A549 (cell line): ENCODE measurements at regions not wholly inside any gene's neighbourhood (a gene's known extent, or its start where the extent isn't known, plus 50 kb on each side); places are given as distances from the start of the nearest gene placed in this dataset.

Source experiments
- ATAC-seq, 2 experiments: fragments of 200-7000 bp in 1 of 2; fragments of >200 bp in 1 of 2; cut with Nextera tagmentation in 1 of 2; cut with Tn5 transposase in 1 of 2; 3 replicates each; pipeline versions ENCODE4 v1.8.0 to v1.9.1; 2018 to 2020; ENCODE audit warnings: mild to moderate bottlenecking in 1 of 2, moderate library complexity in 1 of 2
- CTCF ChIA-PET: fragments of 300-600 bp; sonication (Branson Sonifier 250); formaldehyde crosslinking; extraction: SDS; loops from one replicate; lab custom pipeline; 2021; ENCODE audit warnings: antibody characterized with exemption, inconsistent platforms; lab: Yijun Ruan, JAX
- POLR2A ChIA-PET: fragments of 350-600 bp; formaldehyde crosslinking; extraction: SDS; loops from one replicate; lab custom pipeline; 2021; ENCODE audit warnings: antibody characterized with exemption, inconsistent platforms; lab: Yijun Ruan, JAX
- DNase-seq, 2 experiments: peaks; one replicate each; pipeline versions ENCODE4 v3.0.0 to v3.0.0-alpha.2; 2011 to 2016; ENCODE audit warnings: low read depth in 1 of 2, low spot score in 1 of 2
- FAIRE-seq: peaks from 2 replicates; lab custom pipeline; 2011; peaks lifted over from hg19 to GRCh38; lab: Jason Lieb, UNC
- H3K27ac ChIP-seq, 2 experiments: fragments of >200 bp; sonication (Bioruptor Twin); formaldehyde crosslinking; 3 replicates each; pipeline ENCODE4 v1.5.1; 2016 to 2017
- H3K4me1 ChIP-seq: fragments of >200 bp; sonication (Bioruptor Twin); formaldehyde crosslinking; 3 replicates; pipeline ENCODE4 v1.6.1; 2016
- H3K4me2 ChIP-seq: fragments of >200 bp; sonication (Bioruptor Twin); formaldehyde crosslinking; 3 replicates; pipeline ENCODE4 v1.6.1; 2016
- H3K4me3 ChIP-seq: fragments of >200 bp; sonication (Bioruptor Twin); formaldehyde crosslinking; 3 replicates; pipeline ENCODE4 v1.5.1; 2016
- H3K9me3 ChIP-seq: fragments of >200 bp; sonication (Bioruptor Twin); formaldehyde crosslinking; 3 replicates; pipeline ENCODE4 v1.6.1; 2016
- BHLHE40 ChIP-seq: IDR thresholded peaks from 2 replicates; pipeline ENCODE4 v1.6.1; 2012; ENCODE audit warnings: low read depth, low read length, inconsistent platforms
- CBX8 ChIP-seq: fragments of 200-600 bp; sonication (generic); IDR thresholded peaks from 2 replicates; pipeline ENCODE4 v1.6.1; 2016
- CEBPB ChIP-seq, 2 experiments: fragments of >200 bp in 1 of 2; sonication (Bioruptor Twin) in 1 of 2; formaldehyde crosslinking in 1 of 2; IDR thresholded peaks; 2 replicates each; pipeline ENCODE4 v1.6.1; 2012 to 2016
- CHD2 ChIP-seq: fragments of 150-350 bp; IDR thresholded peaks from 2 replicates; pipeline ENCODE4 v1.6.1; 2014; ENCODE audit warnings: low read length; ENCODE audit not compliant: partially characterized antibody
- EP300 ChIP-seq, 2 experiments: fragments of >200 bp; sonication (Bioruptor Twin); formaldehyde crosslinking; IDR thresholded peaks; 2 replicates in 1 of 2; 3 replicates in 1 of 2; pipeline ENCODE4 v1.6.1; 2016 to 2017
- ESRRA ChIP-seq: fragments of 150-350 bp; IDR thresholded peaks from 2 replicates; pipeline ENCODE4 v1.6.1; 2014; ENCODE audit warnings: mild to moderate bottlenecking, low read length, borderline replicate concordance
- FOSB ChIP-seq: fragments of 250-450 bp; sonication (Bioruptor Pico); IDR thresholded peaks from 2 replicates; pipeline ENCODE4 v1.5.0; 2020; ENCODE audit warnings: mild to moderate bottlenecking, moderate library complexity
- FOSL2 ChIP-seq, 2 experiments: fragments of 450-650 bp in 1 of 2; fragments of >200 bp in 1 of 2; sonication (Bioruptor Twin) in 1 of 2; formaldehyde crosslinking; IDR thresholded peaks; 2 replicates each; pipeline versions ENCODE4 v1.5.0 to v1.6.1; 2016 to 2020; ENCODE audit warnings: mild to moderate bottlenecking in 1 of 2, moderate library complexity in 1 of 2
- FOXS1 ChIP-seq: fragments of 250-450 bp; sonication (Bioruptor Pico); IDR thresholded peaks from 2 replicates; pipeline ENCODE4 v1.5.0; 2020; ENCODE audit warnings: mild to moderate bottlenecking, moderate library complexity
- HDAC2 ChIP-seq: fragments of 200-600 bp; sonication (generic); IDR thresholded peaks from 2 replicates; pipeline ENCODE4 v1.6.1; 2016
- HEYL ChIP-seq: fragments of 250-450 bp; sonication (Bioruptor Pico); IDR thresholded peaks from 2 replicates; pipeline ENCODE4 v1.8.0; 2021; ENCODE audit warnings: mild to moderate bottlenecking, moderate library complexity
- HMGXB4 ChIP-seq: fragments of 250-450 bp; sonication (Bioruptor Pico); IDR thresholded peaks from 2 replicates; pipeline ENCODE4 v1.5.0; 2021; ENCODE audit warnings: mild to moderate bottlenecking, moderate library complexity, borderline replicate concordance
- HOXB5 ChIP-seq: fragments of 250-450 bp; sonication (Bioruptor Pico); IDR thresholded peaks from 2 replicates; pipeline ENCODE4 v1.5.0; 2020; ENCODE audit warnings: mild to moderate bottlenecking, moderate library complexity
- KDM5A ChIP-seq: fragments of 200-600 bp; sonication (generic); IDR thresholded peaks from 2 replicates; pipeline ENCODE4 v1.6.1; 2016; ENCODE audit warnings: antibody characterized with exemption, mild to moderate bottlenecking
- MAFK ChIP-seq: fragments of 450-650 bp; IDR thresholded peaks from 2 replicates; pipeline ENCODE4 v1.6.1; 2014; ENCODE audit not compliant: partially characterized antibody
- MAX ChIP-seq: IDR thresholded peaks from 2 replicates; pipeline ENCODE4 v1.6.1; 2012
- MAZ ChIP-seq: fragments of 150-350 bp; IDR thresholded peaks from 2 replicates; pipeline ENCODE4 v1.6.1; 2014; ENCODE audit warnings: antibody characterized with exemption, low read depth, low read length, borderline replicate concordance
- MYC ChIP-seq: IDR thresholded peaks from 2 replicates; pipeline ENCODE4 v1.6.1; 2012; ENCODE audit warnings: mild to moderate bottlenecking, inconsistent platforms, low read length, improper control_type of control experiment, borderline replicate concordance
- NPAS2 ChIP-seq: fragments of 250-450 bp; sonication (Bioruptor Pico); IDR thresholded peaks from 2 replicates; pipeline ENCODE4 v1.8.0; 2022; ENCODE audit warnings: mild to moderate bottlenecking, moderate library complexity, borderline replicate concordance
- NR3C1 ChIP-seq: fragments of >200 bp; sonication (Bioruptor Twin); formaldehyde crosslinking; IDR thresholded peaks from 3 replicates; pipeline ENCODE4 v1.6.1; 2017
- POLR2AphosphoS2 ChIP-seq: conservative IDR thresholded peaks from 2 replicates; pipeline ENCODE4 v1.6.1; 2012; ENCODE audit warnings: low read length, improper control_type of control experiment, inconsistent platforms
- RAD21 ChIP-seq, 2 experiments: fragments of >200 bp in 1 of 2; sonication (Bioruptor Twin) in 1 of 2; formaldehyde crosslinking in 1 of 2; IDR thresholded peaks in 1 of 2; conservative IDR thresholded peaks in 1 of 2; 2 replicates in 1 of 2; 3 replicates in 1 of 2; pipeline ENCODE4 v1.6.1; 2012 to 2018; ENCODE audit warnings: inconsistent platforms in 1 of 2
- RCOR1 ChIP-seq: fragments of 150-350 bp; IDR thresholded peaks from 2 replicates; pipeline ENCODE4 v1.6.1; 2014; ENCODE audit warnings: antibody characterized with exemption, low read length, low read depth
- RNF2 ChIP-seq: fragments of 200-600 bp; sonication (generic); IDR thresholded peaks from 2 replicates; pipeline ENCODE4 v1.6.1; 2016; ENCODE audit warnings: low read depth, mild to moderate bottlenecking, antibody characterized with exemption, moderate library complexity, borderline replicate concordance
- SMC3 ChIP-seq: fragments of >200 bp; sonication (Bioruptor Twin); formaldehyde crosslinking; IDR thresholded peaks from 3 replicates; pipeline ENCODE4 v1.6.1; 2018; ENCODE audit warnings: inconsistent platforms
- TFCP2L1 ChIP-seq: fragments of 250-450 bp; sonication (Bioruptor Pico); IDR thresholded peaks from 2 replicates; pipeline ENCODE4 v1.5.0; 2021; ENCODE audit warnings: mild to moderate bottlenecking
- TP53 ChIP-seq: fragments of 250-450 bp; sonication (Bioruptor Pico); IDR thresholded peaks from 2 replicates; pipeline ENCODE4 v1.5.0; 2021; ENCODE audit warnings: mild to moderate bottlenecking, moderate library complexity
- ZFP36 ChIP-seq: fragments of 450-650 bp; IDR thresholded peaks from 2 replicates; pipeline ENCODE4 v1.6.1; 2014; ENCODE audit warnings: borderline replicate concordance; ENCODE audit not compliant: partially characterized antibody
- ZNF302 ChIP-seq: fragments of 250-450 bp; sonication (Bioruptor Pico); IDR thresholded peaks from 2 replicates; pipeline ENCODE4 v1.9.0; 2021; ENCODE audit warnings: inconsistent platforms, mild to moderate bottlenecking, moderate library complexity
- WGBS: methylation state at CpG from one replicate; pipeline ENCODE4 v1.1.6; 2017; ENCODE audit errors: missing lambda C conversion rate; 5-methylcytosine and 5-hydroxymethylcytosine counted together
- TF ChIP-seq, protein P1 (sequence below): IDR thresholded peaks from 2 replicates; pipeline ENCODE4 v1.6.1; 2012
- TF ChIP-seq, protein P2 (sequence below): fragments of 250-450 bp; sonication (Bioruptor Pico); IDR thresholded peaks from 2 replicates; pipeline ENCODE4 v1.5.0; 2020; ENCODE audit warnings: low read depth, mild to moderate bottlenecking, moderate library complexity
- TF ChIP-seq, protein P3 (sequence below): fragments of >200 bp; sonication (Bioruptor Twin); formaldehyde crosslinking; IDR thresholded peaks from 2 replicates; pipeline ENCODE4 v1.6.1; 2016

GRCh38 chr4:107379054-107379869 lies 340.8 kb downstream of the PAPSS1 start:
- POLR2A ChIA-PET, result no interaction called here
- Histone ChIP-seq H3K4me3 (no peak overlapping the region), H3K27ac (no peak overlapping the region), H3K4me1 (no peaks in the 10 kb centered on the region), H3K4me2 (no peak overlapping the region), H3K9me3 (no peaks in the 10 kb centered on the region)
- DNase-seq, result no peak
- 40% methylated on average over 5 of the region's 5 CpGs for WGBS
- ATAC-seq, result no peak
- TF ChIP-seq RNF2 (no peak), HOXB5 (CRISPR knock-in tag) (no peak), RCOR1 (no peak), MAX (no peak), EP300 (IDR thresholded peaks at IDR 0.05) (no peak), ESRRA (no peak), CEBPB (IDR thresholded peaks at IDR 0.05) (no peak), SMC3 (no peak), RAD21 (conservative IDR thresholded peaks at IDR 0.05 in 1 of 2, IDR thresholded peaks at IDR 0.05 in 1 of 2) (no peak), MYC (no peak), MAFK (no peak), FOXS1 (CRISPR knock-in tag) (no peak), TFCP2L1 (CRISPR knock-in tag) (no peak), BHLHE40 (no peak), HDAC2 (no peak), FOSL2 (IDR thresholded peaks at IDR 0.05) (no peak), FOSL2 (CRISPR knock-in tag; IDR thresholded peaks at IDR 0.05) (no peak), HMGXB4 (no peak), HEYL (CRISPR knock-in tag) (no peak)
- TF ChIP-seq, protein P1, sequence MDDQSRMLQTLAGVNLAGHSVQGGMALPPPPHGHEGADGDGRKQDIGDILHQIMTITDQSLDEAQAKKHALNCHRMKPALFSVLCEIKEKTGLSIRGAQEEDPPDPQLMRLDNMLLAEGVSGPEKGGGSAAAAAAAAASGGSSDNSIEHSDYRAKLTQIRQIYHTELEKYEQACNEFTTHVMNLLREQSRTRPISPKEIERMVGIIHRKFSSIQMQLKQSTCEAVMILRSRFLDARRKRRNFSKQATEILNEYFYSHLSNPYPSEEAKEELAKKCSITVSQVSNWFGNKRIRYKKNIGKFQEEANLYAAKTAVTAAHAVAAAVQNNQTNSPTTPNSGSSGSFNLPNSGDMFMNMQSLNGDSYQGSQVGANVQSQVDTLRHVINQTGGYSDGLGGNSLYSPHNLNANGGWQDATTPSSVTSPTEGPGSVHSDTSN, result no peak
- TF ChIP-seq, protein P2, sequence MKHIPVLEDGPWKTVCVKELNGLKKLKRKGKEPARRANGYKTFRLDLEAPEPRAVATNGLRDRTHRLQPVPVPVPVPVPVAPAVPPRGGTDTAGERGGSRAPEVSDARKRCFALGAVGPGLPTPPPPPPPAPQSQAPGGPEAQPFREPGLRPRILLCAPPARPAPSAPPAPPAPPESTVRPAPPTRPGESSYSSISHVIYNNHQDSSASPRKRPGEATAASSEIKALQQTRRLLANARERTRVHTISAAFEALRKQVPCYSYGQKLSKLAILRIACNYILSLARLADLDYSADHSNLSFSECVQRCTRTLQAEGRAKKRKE (CRISPR knock-in tag), result no peak
- TF ChIP-seq, all 56 proteins: peak for 0
- FAIRE-seq, result no peak
- CTCF ChIA-PET, result interaction anchor here (0.6 to 1.4 kb wide), 2 partner anchors 14 to 52 kb away, joined by 3 read pairs; no protein-coding TSS in a partner anchor

DNA sequence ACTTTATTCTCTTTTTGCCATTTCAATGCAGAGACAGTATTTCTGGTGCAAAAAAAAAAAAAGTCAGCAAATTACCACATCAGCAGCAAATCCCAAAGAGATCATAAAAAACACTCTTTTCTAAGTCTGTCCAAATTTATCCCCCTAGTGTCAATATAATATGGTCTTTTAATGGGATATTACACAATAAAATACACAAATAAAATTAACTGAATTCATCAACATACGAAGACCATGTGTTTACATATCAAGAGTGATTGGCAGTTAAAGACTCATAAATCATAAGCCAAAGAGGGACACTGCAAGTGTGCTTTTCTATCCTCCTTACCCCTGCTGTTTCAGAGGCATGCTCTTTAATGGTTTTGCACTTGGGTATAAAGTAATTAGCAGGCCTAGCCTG lies 340.2 kb upstream of the DKK2 start:
- H3K27ac ChIP-seq, result no peak overlapping the region
- WGBS, result 12% methylated on average over 1 of the region's 1 CpG

GRCh38 chr4:107366900-107367299 lies 330.8 kb upstream of the DKK2 start:
- no peak for FAIRE-seq
- TF ChIP-seq MAFK (no peak), ZFP36 (no peak), EP300 (IDR thresholded peaks at IDR 0.05) (no peak), HDAC2 (no peak), CHD2 (no peak), NR3C1 (no peak), FOSL2 (IDR thresholded peaks at IDR 0.05) (no peak), FOSL2 (CRISPR knock-in tag; IDR thresholded peaks at IDR 0.05) (no peak), KDM5A (no peak), FOSB (no peak), NPAS2 (CRISPR knock-in tag) (no peak), ZNF302 (CRISPR knock-in tag) (no peak), SMC3 (no peak), POLR2AphosphoS2 (no peak), MAZ (no peak), HEYL (CRISPR knock-in tag) (no peak), CBX8 (no peak)
- TF ChIP-seq, protein P3, sequence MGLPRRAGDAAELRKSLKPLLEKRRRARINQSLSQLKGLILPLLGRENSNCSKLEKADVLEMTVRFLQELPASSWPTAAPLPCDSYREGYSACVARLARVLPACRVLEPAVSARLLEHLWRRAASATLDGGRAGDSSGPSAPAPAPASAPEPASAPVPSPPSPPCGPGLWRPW, result no peak

More for the DNA sequence above, 340.2 kb upstream of the DKK2 start:
- FAIRE-seq, result no peak
- H3K9me3 ChIP-seq, result no peaks in the 10 kb centered on the region
- no peak overlapping the region for H3K4me3 ChIP-seq
- no peak overlapping the region for H3K4me2 ChIP-seq
- POLR2A ChIA-PET, result no interaction called here
- H3K4me1 ChIP-seq, result no peaks in the 10 kb centered on the region
- no peak for DNase-seq
- CTCF ChIA-PET, result no interaction called here
- ATAC-seq, result no peak
- TF ChIP-seq TP53 (CRISPR knock-in tag) (no peak), KDM5A (no peak)
- TF ChIP-seq, all 56 proteins: peak for 0

More at GRCh38 chr4:107366900-107367299, 330.8 kb upstream of the DKK2 start:
- POLR2A ChIA-PET, result no interaction called here
- ATAC-seq (no peak), DNase-seq (no peak)
- Histone ChIP-seq H3K4me1 (no peaks in the 10 kb centered on the region), H3K4me2 (no peak overlapping the region), H3K27ac (no peak overlapping the region), H3K4me3 (no peak overlapping the region), H3K9me3 (no peaks in the 10 kb centered on the region)
- CTCF ChIA-PET, result no interaction called here
